GM12864 (cell line): ENCODE measurements at regions not wholly inside any gene's neighbourhood (a gene's known extent, or its start where the extent isn't known, plus 50 kb on each side); places are given as distances from the start of the nearest gene placed in this dataset.
"Not testable (repeated sequence)": the region's sequence is repeated elsewhere in the genome, so short reads cannot be mapped to it uniquely, and the experiment has no call there.

Experiments used
- DNase-seq: peaks from one replicate; pipeline ENCODE4 v3.0.0-alpha.2; 2011; ENCODE audit warnings: low read depth
- H3K4me3 ChIP-seq: 2 replicates; pipeline ENCODE4 v1.5.1; 2011; ENCODE audit warnings: mild to moderate bottlenecking, low read depth, low read length, control low read depth
- CTCF ChIP-seq: IDR thresholded peaks from 2 replicates; pipeline ENCODE4 v1.5.1; 2011; ENCODE audit warnings: low read depth, mild to moderate bottlenecking, moderate library complexity, low read length, control low read depth, inconsistent platforms; ENCODE audit errors: missing control alignments

DNA sequence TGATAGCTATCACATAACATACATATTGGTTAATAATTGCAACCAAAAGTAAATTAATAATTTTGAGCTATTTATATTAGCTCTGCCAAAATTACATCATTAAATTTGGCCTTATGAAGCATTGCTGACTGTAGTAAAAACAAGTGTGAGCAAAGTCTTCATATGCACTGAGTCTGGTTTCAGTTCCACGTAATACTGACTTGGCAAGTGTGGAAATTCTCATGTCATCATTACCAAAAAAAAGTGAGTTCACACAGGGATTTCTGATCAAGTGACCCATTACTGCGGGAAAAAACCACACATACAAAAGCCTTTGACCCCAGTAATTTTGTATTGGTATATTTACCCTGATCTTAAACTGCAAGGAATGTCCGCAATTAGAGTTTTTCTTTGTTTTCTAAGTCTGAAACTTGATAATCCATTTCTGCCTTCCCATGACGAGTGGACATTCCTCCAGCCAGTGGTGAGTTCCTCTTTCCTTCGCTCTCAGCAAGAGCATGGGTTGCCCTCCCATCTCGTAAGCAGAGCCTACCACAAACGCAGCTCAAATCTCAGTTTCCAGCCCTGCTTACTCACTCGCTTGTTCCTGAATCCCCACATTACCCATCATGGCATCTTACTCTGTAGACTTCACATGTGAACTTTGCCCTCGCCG lies 220.2 kb upstream of the DMRT1 start:
- DNase-seq, result no peak
- H3K4me3 ChIP-seq, result no peak overlapping the region
- no peak for TF ChIP-seq CTCF

- no peak for TF ChIP-seq CTCF
- no peak overlapping the region for H3K4me3 ChIP-seq
- DNase-seq, result no peak
Observed at GRCh38 chr9:624935-625500, 216.5 kb upstream of the DMRT1 start.

- no peak for TF ChIP-seq CTCF
- H3K4me3 ChIP-seq, result no peak overlapping the region
- DNase-seq, result no peak
Observed at GRCh38 chr9:625613-626012, 215.9 kb upstream of the DMRT1 start.

GRCh38 chr9:626114-626513 lies 215.4 kb upstream of the DMRT1 start:
- H3K4me3 ChIP-seq, DNase-seq: not testable (repeated sequence)

DNA sequence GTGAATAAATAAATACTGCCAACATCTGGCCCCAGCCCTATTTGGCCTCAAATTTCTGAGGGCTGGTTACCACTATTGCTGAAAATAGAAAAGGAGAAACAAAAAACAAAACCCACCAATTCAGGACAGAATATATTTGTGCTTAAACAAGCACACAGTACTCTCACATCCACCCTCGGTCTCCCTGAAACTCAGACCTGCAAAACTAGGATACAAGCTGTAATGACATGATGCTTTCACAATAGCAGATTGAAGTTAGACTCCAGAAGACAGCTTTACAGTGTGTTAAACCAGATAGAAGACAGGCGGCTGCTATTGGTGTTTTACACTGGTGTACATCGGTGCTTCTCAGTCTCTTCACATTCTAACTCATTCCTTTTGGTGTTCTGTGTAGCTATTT lies 214.9 kb upstream of the DMRT1 start:
- no peak overlapping the region for H3K4me3 ChIP-seq
- DNase-seq, result peak; percentile 29
- TF ChIP-seq CTCF, result no peak

GRCh38 chr9:627336-627970 lies 214.0 kb upstream of the DMRT1 start:
- H3K4me3 ChIP-seq, result no peak overlapping the region
- TF ChIP-seq CTCF, result no peak
- no peak for DNase-seq

GRCh38 chr9:629146-629545 lies 212.4 kb upstream of the DMRT1 start:
- DNase-seq, result no peak
- no peak for TF ChIP-seq CTCF
- no peak overlapping the region for H3K4me3 ChIP-seq
